Peyer's patch (tissue), 4 donors: ENCODE measurements at regions not wholly inside any gene's neighbourhood (a gene's known extent, or its start where the extent isn't known, plus 50 kb on each side); places are given as distances from the start of the nearest gene placed in this dataset.

Experiments used
- DNase-seq, 3 donors: peaks; one replicate each; pipeline ENCODE4 v3.0.0-alpha.2; 2017 to 2019
- H3K27ac ChIP-seq, 4 donors: fragments of 200-600 bp; sonication (generic); one replicate each; pipeline ENCODE4 v1.5.1; 2016 to 2019
- H3K27me3 ChIP-seq, 2 donors: fragments of 200-600 bp; sonication (generic); one replicate each; pipeline ENCODE4 v1.5.1; 2019
- H3K36me3 ChIP-seq, 3 donors: fragments of 200-600 bp; sonication (generic); one replicate each; pipeline ENCODE4 v1.5.1; 2016 to 2019
- H3K4me1 ChIP-seq, 4 donors: fragments of 200-600 bp; sonication (generic); one replicate each; pipeline ENCODE4 v1.5.1; 2016 to 2019
- H3K4me3 ChIP-seq, 4 donors: fragments of 200-600 bp; sonication (generic); 1 replicate in 3 of 4; 2 replicates in 1 of 4; pipeline ENCODE4 v1.5.1; 2016 to 2019; ENCODE audit warnings: mild to moderate bottlenecking in 1 of 4
- H3K9me3 ChIP-seq, 4 donors: fragments of 200-600 bp; sonication (generic); one replicate each; pipeline ENCODE4 v1.5.1; 2016 to 2019; ENCODE audit warnings: mild to moderate bottlenecking in 1 of 4
- CTCF ChIP-seq, 6 experiments: fragments of 450-650 bp in 4 of 6; fragments of 200-600 bp in 2 of 6; sonication (generic) in 1 of 6; IDR thresholded peaks; one replicate each; pipeline ENCODE4 v1.5.1; 2017 to 2019; ENCODE audit warnings: antibody characterized with exemption in 6 of 6, mild to moderate bottlenecking in 3 of 6, moderate library complexity in 1 of 6
- POLR2A ChIP-seq, 2 donors: fragments of 450-650 bp; IDR thresholded peaks; one replicate each; pipeline ENCODE4 v1.5.1; 2017; ENCODE audit warnings: antibody characterized with exemption in 2 of 2, mild to moderate bottlenecking in 2 of 2, moderate library complexity in 2 of 2

- no peaks in the 10 kb centered on the region for H3K9me3 ChIP-seq
- TF ChIP-seq POLR2A (IDR thresholded peaks at IDR 0.05) (no peak), CTCF (IDR thresholded peaks at IDR 0.05) (no peak)
- peak in 2 of 3 donors; percentile 34 to 41 for DNase-seq
- H3K27ac ChIP-seq = no peak overlapping the region
- no peaks in the 10 kb centered on the region for H3K27me3 ChIP-seq
- H3K4me1 ChIP-seq = no peaks in the 10 kb centered on the region
- no peak overlapping the region for H3K4me3 ChIP-seq
- H3K36me3 ChIP-seq = no peaks in the 10 kb centered on the region
These were observed 191.2 kb upstream of the SHH start for GRCh38 chr7:156003220-156004162.

DNA sequence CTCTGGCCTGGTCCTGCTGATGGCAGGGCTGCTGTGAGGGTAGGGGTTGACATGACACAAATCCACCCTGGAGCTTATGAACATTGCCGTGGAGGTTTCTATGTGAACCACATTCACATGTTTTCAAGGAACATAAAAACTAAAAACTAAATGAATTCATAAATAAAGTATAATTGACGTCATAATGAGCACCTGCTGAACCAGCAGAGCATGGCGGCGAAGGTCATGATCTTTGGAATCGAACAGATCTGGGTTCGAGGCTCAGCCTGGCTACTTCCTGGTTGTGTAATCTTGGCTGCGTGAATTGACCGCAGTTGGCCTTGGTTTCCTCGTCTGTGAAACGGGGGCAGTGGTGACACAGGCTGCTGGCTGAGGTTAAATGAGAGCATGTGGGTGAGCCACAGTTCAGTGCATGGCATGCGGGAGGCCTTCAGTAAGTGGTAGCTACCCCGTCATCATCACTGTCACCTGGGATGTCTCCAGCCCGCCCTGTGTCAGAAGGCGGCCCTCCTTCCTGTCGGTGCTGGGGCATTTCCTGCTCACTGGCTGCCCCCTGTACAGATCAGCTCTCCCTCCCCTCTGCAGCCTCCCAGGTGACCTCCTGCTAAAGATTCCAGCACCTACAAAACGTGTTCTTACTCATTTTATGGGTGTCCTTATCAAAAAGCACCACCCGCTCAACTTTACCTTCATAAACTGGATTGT lies 190.3 kb upstream of the SHH start:
- H3K4me3 ChIP-seq = no peak overlapping the region
- no peaks in the 10 kb centered on the region for H3K36me3 ChIP-seq
- no peaks in the 10 kb centered on the region for H3K4me1 ChIP-seq
- H3K27me3 ChIP-seq = no peaks in the 10 kb centered on the region
- TF ChIP-seq CTCF (IDR thresholded peaks at IDR 0.05) = no peak
- no peak for TF ChIP-seq POLR2A (IDR thresholded peaks at IDR 0.05)
- no peak overlapping the region for H3K27ac ChIP-seq
- DNase-seq = peak in 2 of 3 donors; percentile 37 to 47
- H3K9me3 ChIP-seq = no peaks in the 10 kb centered on the region

- Histone ChIP-seq H3K27me3 (no peaks in the 10 kb centered on the region), H3K27ac (no peak overlapping the region), H3K36me3 (no peaks in the 10 kb centered on the region), H3K4me3 (no peak overlapping the region), H3K9me3 (no peaks in the 10 kb centered on the region), H3K4me1 (no peaks in the 10 kb centered on the region)
- peak in 2 of 3 donors; percentile 23 to 32 for DNase-seq
- TF ChIP-seq CTCF (IDR thresholded peaks at IDR 0.05) (no peak), POLR2A (IDR thresholded peaks at IDR 0.05) (no peak)
These were observed 189.4 kb upstream of the SHH start for GRCh38 chr7:156001496-156002260.

DNA sequence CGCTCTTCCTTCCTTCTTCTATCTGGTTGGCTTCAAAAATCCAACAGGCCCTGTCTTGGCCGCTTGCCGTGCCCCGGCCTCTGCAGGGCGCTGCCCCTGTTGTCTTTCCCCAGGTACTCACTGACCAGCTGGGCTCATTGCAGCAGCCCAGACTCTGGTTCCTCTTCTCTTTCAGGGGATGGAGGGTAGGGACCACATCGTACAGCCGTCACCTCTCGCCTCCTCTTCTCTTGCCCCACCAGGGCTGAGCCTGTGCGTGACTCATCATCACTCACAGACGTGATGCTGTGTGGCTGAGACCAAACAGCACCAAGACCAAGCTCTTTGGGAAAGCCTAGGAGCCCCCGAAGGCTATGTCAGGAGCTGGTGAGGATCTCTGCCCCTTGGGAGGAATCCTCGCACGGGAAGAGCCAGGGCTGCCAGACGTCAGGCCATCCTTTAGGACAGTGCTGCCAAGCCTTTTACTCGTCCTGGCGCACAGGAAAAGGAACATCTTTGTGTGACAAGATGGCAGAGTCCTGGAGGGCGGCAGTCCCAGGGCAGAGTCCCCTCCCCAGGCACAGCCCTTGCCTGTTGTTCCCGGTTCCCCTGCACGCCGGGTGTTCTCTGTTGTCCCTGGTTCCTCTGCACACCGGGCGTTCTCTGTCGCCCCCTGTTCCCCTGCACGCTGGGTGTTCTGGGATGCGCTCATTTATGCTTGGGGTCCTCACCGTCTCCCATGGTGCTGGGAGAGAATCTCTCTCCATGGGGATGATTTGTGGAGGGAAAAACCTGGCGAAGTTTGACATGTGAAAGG lies 188.5 kb upstream of the SHH start:
- Histone ChIP-seq H3K36me3 (no peaks in the 10 kb centered on the region), H3K27ac (no peak overlapping the region), H3K9me3 (no peaks in the 10 kb centered on the region), H3K4me3 (no peak overlapping the region), H3K4me1 (no peaks in the 10 kb centered on the region), H3K27me3 (no peaks in the 10 kb centered on the region)
- TF ChIP-seq CTCF (IDR thresholded peaks at IDR 0.05) (no peak), POLR2A (IDR thresholded peaks at IDR 0.05) (no peak)
- DNase-seq = peak in 2 of 3 donors; percentile 18 to 33
